ENCODE measurements at regions not wholly inside any gene's neighbourhood (a gene's known extent, or its start where the extent isn't known, plus 50 kb on each side); places are given as distances from the start of the nearest gene placed in this dataset.
"Not testable (repeated sequence)": the region's sequence is repeated elsewhere in the genome, so short reads cannot be mapped to it uniquely, and the experiment has no call there.

DNA sequence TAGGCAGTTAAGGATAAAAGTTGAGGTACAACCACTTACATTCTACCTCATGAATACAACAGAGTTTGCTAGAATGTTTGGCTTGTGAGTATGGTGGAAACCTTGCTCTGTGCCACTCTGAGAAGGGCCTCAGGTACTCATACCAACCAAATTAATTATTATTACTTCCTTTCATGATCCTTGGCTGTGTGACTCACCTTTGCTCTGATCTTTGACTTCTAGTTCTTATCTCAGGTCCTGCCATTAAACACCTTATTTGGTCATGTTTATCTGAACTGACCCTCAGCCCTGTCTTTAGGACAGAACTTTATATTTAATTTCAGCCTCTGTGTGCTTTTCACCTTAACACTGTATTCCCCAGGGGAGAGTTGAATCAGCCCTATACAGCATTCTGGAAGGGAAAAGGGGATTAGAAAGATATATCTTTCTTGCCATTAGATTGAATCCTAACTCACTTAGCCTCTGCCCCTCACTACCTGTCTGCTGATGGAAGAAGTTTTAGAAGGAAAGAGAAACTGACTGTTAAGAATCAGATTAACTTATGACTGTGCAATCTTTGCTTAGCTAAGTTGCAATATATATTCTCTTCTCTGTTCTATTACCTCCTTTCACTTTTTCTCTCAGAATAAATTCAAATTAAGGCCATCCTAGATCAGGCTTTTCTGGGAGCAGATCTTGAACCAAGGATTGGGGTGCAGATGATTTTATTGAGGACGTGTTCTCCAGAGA is 260.4 kb upstream of the DPYD start:
- no peak for DNase-seq

DNA sequence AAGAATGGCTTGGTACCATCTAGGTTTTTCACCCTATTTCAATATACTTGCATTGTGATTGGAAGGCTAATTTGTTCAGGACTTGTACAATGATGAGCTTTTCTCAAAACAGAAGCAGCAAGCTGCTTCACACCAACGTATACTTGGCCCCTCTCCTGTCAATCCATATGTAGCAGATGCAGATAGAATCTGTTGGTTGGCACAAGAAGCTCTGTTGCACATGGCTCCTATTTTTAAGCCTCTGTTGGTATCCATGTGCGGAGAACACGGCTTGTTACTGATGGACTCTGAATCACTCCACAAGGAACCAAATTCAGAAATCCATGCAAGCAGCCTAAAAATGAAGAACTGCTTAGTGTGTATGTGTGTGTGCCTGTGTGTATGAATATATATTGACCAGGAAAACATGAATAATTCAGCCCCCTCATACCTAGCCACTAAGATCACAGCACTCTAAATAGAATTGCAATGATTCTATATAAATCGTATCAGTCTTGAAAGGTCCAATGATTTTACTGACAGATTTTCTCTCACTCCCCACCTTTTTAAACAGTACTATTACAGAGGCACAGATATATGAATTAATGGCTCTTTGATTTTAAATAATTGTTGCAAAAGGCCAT is 258.4 kb upstream of the DPYD start:
- no peak for DNase-seq

DNA sequence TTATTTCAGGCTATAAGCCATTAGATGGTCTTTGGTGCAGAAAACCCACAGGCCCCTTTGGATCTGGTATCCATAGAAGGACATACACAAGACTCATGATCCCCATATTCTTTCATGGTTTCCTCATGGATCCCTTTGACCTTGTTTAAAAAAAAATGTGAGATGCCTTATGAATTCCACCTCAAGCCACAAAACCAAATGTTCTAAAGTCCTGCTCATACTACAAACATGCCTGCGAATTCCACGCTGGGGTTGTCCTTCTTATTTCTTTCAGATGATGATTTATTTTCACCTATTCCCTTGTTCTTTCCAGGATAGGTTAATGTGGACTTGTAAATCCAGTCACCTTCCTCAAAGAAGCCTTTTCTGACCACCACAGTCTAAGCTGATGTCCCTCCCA is 256.9 kb upstream of the DPYD start:
- no peak for DNase-seq

DNA sequence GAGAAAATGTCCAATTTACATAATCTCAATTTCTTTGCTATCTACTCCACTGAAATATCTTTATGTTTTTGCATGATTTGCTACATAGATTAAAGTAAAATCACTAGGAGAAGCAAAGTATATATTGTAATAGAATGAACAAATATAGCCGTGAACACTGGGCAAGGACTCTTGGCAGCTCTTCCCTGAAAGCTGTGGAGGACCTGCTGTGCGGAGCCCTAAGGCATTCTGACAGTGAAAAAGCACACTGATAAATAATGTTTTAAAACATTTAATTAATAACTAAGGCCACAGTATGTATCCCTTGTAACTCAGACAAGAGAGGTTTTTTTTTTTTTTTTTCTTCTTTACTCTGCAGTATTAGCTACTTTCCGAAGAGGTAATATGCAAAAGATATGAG is 256.1 kb upstream of the DPYD start:
- DNase-seq = no peak

DNA sequence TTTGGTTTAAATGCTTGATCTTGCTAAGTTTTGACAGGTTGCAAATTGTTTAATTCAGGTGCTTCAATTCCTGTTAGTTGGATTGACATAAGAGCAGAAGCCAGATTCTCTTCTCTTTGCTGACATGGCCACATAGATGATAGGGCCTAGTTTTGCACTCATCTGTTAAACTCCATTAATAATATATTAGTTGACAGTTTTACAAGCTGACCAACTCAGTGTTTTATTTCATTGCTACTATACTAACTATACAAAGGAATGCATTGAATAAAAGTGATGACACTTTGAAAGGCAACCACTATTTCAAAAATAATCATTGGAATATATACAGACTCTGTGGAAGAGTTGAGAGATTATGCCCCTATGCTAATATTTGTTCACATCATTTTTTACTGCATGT is 255.6 kb upstream of the DPYD start:
- no peak for DNase-seq

DNA sequence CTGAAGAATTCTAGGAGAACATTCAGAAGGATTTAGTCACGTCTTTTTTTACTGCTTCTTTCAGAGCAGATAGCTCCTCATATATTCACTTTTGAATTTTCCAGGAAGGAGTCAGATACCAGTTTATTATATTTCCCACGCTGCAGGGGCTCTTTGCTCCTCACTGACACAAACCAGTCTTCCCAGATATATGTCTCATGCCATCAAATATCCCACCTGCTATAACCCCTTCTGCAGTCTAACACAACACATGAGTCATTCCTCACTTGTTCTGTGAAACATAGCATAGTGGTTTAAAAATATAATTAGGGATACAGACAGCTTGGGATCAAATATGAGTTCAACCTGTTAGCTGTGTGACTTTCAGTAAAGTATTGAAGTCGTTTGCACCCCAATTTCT is 251.7 kb upstream of the DPYD start:
- no peak for DNase-seq

DNA sequence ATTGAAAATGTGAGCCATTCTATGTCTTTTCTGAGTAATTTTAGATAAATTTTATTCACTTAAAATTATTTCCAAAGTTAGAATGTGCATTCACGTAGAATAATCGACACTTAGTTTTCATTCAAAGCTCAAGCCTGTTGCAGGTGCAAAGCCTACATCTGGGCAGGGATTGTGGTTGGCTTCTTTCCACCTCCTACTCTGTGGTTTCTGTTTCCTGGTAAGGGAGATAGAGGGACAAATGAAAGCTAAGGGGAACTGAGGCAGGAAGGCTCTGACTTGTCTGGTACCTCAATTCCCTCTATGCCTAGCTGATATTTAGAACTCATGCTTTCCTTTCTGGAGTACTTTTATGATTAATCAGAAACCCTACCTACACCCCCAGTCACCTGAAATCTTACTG is 251.2 kb upstream of the DPYD start:
- DNase-seq = no peak

DNA sequence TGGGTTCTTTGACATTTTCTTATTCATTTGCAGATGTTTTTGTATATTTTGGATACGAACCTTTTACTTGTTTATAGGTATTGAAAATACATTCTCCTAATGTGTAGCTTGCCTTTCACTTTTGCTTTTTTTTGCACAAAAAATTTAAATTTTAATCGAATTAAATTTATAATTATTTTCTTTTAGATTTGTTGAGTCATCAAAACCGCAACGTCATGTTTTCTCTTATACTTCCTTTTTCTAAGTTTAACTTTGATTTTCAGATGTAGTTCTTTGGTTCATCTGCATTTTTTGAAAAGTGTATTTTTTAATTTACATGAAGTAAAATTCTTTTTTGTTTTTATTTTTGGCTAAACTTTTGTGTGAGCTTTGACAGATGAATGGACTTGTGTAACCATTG is 243.7 kb upstream of the DPYD start:
- DNase-seq = no peak

DNA sequence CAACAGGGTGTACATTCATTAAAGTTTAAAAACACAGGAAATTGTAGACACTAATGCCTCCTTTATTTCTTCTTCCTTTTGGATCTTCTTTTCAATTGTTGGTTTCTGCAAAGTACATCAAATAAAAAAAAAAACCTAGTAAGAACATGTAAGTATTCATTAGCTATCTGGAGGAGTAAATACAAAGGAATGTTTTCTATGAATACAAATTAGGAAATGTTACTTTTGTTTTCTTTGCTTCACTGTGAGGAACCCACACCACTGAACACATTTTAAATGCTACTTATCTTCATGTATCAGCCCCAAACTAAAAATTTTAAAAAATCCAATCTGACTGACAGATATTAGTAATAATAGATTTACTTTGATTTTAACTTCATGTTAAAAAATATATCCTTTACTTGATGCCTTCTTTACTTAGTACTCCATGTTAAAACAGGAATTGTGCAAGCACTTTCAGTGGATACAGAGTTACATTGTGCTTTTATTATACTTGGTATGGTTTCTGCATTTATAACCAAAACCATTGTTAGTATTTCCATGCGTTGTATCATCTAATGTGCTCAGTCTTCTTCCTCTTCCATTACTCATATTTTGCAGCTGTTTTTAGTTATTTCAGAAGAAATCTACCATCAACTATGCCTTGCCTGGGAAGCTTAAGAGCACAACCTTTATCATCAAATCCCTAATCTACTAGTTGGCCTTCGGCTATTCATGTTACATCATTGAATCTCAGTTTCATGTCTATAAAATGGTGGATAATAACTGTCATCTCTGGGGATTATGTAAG is 236.9 kb upstream of the DPYD start:
- no peak for DNase-seq

DNA sequence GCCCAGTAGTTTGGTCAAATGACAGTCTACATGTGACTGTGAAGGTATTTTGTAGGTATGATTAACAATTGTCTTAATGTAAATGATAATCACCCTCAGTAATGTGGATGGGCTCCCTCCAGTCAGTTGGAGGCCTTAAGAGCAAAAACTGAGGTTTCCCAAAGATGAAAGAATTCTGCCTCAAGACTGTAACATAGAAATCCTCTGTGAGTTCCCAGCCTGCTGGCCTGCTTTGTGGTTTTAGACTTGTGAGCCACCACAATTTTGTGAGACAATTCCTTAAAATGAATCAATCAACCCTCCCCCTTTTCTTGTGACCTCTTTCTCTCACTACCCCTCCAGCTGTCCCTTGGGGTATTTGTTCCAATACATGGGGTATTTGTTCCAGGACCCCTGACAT is 226.4 kb upstream of the DPYD start:
- no peak for DNase-seq

DNA sequence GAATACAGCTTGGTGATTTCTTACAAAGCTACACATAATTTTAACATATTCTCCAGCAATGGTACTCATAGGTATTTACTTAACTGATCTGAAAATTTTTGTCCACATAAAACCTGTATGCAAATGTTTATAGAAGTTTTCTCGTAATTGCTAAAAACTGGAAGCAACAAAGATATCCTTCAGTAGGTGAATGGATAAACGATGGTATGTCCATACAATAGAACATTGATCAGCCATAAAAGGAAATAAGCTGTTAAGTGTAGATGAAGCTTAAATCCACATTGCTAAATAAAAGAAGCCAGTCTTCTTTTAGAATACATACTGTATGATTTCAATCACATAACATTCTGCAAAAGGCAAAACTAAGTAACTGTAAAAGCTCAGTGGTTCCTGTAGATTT is 224.8 kb upstream of the DPYD start:
- no peak for DNase-seq

DNA sequence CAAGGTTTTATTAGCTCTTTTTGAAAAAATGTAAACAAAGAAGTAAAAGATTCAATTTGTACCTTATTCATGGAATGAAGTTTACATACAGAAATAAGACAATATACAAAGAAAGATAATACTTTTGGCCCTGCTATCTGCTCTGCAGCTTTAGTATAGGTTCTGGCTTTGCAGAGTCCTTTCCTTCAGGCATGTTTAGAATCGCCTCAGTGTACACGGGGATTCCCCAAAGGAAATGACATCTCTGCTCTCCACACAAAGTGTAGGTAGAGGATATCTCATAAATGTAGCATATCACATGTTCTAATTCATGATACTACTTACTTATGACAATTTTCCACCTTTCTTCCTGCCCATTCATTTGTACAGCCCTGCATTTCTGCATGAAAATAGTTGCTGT is 222.6 kb upstream of the DPYD start:
- DNase-seq = no peak

DNA sequence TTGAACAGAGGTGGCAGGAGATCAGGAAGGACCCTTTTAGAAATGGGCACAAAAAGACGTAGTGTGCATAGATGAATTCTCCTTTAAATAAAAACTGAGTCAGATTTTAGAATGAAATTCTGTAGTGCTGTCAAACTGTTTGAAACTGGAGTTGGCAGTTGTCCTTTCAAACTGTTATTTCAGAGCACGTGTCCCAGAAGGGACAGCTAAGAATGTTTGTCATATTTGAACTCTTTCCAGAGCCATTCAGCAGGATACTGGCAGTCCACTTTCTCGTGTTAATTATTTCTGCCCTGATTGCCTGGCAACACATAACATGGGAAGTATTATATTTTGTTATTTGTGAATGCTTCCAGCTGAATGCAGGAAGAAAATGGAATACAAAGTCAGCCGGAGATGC is 212.3 kb upstream of the DPYD start:
- no peak for DNase-seq

DNA sequence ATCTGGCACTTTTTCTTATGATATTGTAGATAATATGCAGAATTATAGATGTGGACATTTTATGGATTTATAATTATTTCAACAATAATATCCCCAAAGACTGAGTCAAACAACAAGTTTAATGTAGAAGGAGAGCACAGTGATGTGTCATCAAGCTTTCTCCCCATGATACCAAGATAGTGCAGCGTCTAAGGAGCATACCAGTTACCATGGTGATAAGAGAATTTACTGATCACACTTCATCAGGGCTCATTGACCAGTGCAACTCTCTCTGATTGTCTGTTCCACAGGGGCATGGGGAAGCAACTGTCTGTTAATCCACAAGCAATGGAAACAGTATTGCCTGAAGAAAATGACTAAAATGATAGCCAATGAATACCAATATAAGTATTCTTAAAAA is 209.6 kb upstream of the DPYD start:
- DNase-seq = no peak

DNA sequence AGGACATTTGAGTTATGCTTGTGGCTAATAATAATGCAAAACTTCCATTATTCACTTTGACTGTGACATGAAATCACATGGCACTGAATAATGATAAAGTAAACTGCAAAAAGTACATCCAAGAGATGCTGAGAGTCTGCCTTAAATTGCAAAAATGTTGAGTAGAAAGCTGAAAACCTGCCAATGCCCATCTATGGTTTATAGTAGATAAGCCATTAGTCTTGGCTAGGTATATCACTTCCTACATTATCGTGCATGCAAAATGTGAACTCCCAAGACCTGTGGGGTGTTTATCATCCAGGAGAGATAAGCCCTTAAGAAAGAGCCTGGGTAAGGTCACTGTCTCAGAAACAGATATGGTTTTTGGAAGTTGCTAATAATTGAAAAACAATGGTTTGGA is 208.7 kb upstream of the DPYD start:
- DNase-seq = no peak

DNA sequence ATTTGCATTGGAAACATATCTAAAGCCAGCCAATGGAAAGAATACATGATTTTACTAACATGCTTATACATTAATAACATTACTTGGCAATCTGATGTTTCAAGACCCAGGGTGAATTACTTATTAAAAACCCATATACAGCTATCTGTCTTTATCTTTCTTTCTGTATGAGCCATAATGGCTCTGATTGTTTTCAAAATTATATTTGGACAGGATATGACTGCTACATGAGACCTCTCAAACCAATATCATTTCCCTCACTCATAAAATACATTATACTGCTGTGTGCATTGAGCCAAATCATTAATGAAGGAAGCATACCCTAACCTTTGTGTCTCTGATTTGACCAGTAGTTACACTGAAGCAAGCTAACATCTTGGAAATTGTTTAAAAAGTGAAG is 205.9 kb upstream of the DPYD start:
- no peak for DNase-seq

DNA sequence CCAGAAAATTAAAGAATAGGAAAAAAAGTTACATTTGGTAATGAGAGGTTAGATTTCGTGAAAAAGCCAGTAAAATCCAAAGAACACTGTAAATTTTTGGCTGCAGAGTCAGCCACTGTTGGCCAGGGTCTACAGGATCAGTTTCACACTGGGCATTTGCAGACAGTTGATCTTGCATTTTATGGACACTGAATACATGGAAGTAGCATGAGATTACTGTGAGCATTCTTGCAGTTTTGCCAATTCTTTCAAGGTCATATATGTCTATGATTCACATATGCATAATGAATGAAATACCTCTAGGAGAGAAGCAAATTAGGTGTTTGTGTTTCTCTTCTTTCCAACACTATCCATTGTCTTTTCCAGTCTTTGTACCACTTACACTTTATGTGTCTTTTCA is 200.8 kb upstream of the DPYD start:
- DNase-seq = no peak

DNA sequence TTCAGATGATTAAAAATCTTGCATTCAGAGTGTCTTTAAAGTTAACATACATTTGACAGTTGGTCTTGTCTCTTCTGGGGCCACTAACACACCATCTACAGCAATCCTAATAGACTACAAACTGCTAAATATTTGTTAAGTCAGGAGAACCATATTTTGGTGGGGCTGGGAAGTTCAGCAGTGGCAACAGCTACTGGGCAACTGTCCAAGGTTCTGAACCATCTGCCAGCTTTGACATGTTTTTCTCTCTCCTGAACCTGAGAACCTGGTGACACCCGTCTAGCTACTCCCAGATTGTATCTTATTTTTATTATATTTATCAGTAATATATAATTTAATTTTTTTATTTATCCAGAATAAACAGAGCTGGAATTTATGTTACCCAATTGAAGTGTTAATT is 199.0 kb upstream of the DPYD start:
- DNase-seq = no peak

DNA sequence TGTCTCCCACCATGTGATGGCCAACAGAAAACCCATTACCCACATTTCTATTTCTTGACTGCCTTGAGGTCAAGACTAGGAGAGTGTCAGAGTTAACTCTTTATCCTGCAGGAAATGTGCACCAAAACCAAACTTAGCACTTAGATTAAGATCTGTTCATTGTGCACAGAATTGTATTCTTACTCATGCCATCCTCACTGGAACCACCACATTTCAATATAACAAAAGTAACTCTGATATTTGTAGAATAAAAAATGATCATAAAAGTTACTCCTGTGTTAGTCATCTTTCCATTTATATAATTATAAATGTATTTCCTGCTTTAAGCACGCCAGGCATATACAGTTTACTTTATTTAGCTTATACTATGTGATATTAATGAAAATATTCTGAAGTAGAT is 193.0 kb upstream of the DPYD start:
- no peak for DNase-seq

DNA sequence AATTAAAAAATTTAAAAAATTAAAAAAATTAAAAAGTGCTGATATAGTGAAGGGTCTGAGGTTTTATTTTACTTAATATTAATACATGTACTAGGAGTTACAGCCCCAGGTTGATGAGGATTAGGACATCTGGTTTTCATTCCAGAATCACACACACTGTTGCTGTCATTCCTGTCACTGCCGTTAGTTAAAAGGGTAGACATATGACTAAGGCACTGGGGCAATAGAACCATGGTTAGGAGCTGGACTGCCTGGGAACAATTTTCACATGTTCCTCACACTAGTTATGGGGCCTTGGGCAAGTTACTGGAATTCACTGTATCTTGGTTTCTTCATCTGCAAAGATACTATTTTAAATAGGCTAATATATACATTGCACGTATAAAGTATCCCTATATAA is 191.8 kb upstream of the DPYD start:
- DNase-seq = no peak

DNA sequence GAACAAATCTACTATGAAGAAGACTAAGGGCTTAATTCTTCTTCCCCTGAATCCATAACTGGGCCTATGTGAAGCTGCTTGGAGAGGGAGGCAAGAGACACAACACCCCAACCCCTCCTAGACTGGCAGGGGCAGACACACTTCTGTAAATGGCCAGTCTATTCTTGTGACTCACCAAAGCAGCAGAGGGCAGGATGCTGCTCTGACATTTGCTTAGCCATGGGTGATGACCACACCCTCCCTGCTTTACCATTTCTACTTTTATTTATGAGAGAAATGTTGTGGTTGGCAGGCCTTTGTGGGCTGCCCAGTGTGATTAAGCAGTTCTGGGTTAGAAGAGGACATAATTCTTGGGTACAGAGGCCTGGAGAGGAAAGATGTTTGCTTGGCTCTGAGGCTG is 189.8 kb upstream of the DPYD start:
- DNase-seq = no peak

DNA sequence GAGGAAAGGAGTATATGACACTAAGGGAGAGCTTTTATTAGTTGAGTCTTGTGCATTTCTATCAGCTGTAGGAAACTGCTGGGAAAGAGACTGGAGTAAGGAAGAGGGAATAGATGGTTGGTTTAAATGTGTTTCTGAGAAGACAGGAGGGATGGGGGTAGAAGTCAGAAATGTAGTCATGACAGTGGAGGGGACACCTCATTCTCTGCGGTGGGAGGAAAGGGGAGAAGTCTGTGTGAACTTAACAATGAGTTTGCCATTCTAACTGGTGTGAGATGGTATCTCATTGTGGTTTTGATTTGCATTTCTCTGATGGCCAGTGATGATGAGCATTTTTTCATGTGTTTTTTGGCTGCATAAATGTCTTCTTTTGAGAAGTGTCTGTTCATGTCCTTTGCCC is 187.5 kb upstream of the DPYD start:
- DNase-seq = not testable (repeated sequence)

DNA sequence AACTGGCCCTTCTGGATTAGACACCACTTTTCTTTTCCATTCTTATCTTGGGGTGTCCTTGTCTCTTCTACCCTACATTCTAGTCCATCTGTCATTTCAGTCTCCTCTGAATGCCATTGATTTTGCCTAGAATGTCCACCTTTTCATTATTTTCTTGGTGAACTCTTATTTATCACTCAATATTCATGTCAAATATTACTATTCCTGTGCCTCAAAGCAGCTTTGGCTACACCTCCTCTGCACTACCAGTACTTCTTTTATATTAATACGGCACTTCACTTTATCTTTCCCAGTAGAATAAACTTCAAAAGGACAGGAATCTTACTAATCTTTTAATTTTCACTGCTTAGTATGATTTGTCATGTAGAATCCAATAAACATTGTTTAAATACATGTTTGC is 186.4 kb upstream of the DPYD start:
- DNase-seq = no peak

DNA sequence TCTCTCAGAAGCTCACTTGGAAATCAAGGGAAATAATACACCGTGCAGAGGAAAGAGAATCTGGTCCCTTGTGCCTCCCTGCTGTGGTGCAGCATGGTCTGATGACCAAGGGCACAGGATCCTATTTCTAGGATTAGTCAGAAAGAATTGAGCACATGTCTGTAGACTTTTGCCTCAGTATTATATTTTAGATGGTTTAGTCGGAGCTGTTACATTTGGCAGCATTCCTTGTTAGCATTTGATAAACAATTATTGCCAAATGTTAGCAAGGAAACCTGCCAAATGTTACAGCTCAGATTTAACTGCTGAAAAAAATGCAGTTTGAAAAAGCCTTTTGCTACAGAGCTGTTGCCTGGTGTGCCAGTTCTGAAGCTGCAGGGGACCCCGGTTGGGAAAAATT is 183.5 kb upstream of the DPYD start:
- DNase-seq = no peak

All from activated CD4-positive, CD25-positive, alpha-beta regulatory T cell (primary cell).